A549 (cell line): ENCODE measurements at regions not wholly inside any gene's neighbourhood (a gene's known extent, or its start where the extent isn't known, plus 50 kb on each side); places are given as distances from the start of the nearest gene placed in this dataset.
"Not testable (repeated sequence)": the region's sequence is repeated elsewhere in the genome, so short reads cannot be mapped to it uniquely, and the experiment has no call there.

Experiments used
- ATAC-seq, 2 experiments: fragments of 200-7000 bp in 1 of 2; fragments of >200 bp in 1 of 2; cut with Nextera tagmentation in 1 of 2; cut with Tn5 transposase in 1 of 2; 3 replicates each; pipeline versions ENCODE4 v1.8.0 to v1.9.1; 2018 to 2020; ENCODE audit warnings: mild to moderate bottlenecking in 1 of 2, moderate library complexity in 1 of 2
- CTCF ChIA-PET: fragments of 300-600 bp; sonication (Branson Sonifier 250); formaldehyde crosslinking; extraction: SDS; loops from one replicate; lab custom pipeline; 2021; ENCODE audit warnings: antibody characterized with exemption, inconsistent platforms; lab: Yijun Ruan, JAX
- POLR2A ChIA-PET: fragments of 350-600 bp; formaldehyde crosslinking; extraction: SDS; loops from one replicate; lab custom pipeline; 2021; ENCODE audit warnings: antibody characterized with exemption, inconsistent platforms; lab: Yijun Ruan, JAX
- DNase-seq, 2 experiments: peaks; one replicate each; pipeline versions ENCODE4 v3.0.0 to v3.0.0-alpha.2; 2011 to 2016; ENCODE audit warnings: low read depth in 1 of 2, low spot score in 1 of 2
- FAIRE-seq: peaks from 2 replicates; lab custom pipeline; 2011; peaks lifted over from hg19 to GRCh38; lab: Jason Lieb, UNC
- H3K27ac ChIP-seq, 2 experiments: fragments of >200 bp; sonication (Bioruptor Twin); formaldehyde crosslinking; 3 replicates each; pipeline ENCODE4 v1.5.1; 2016 to 2017
- H3K4me1 ChIP-seq: fragments of >200 bp; sonication (Bioruptor Twin); formaldehyde crosslinking; 3 replicates; pipeline ENCODE4 v1.6.1; 2016
- H3K4me2 ChIP-seq: fragments of >200 bp; sonication (Bioruptor Twin); formaldehyde crosslinking; 3 replicates; pipeline ENCODE4 v1.6.1; 2016
- H3K4me3 ChIP-seq: fragments of >200 bp; sonication (Bioruptor Twin); formaldehyde crosslinking; 3 replicates; pipeline ENCODE4 v1.5.1; 2016
- H3K9me3 ChIP-seq: fragments of >200 bp; sonication (Bioruptor Twin); formaldehyde crosslinking; 3 replicates; pipeline ENCODE4 v1.6.1; 2016
- ATOH8 ChIP-seq: fragments of 250-450 bp; sonication (Bioruptor Pico); IDR thresholded peaks from 2 replicates; pipeline ENCODE4 v1.5.0; 2020; ENCODE audit warnings: low read depth, mild to moderate bottlenecking, moderate library complexity
- CBX2 ChIP-seq: fragments of 200-600 bp; sonication (generic); IDR thresholded peaks from 2 replicates; pipeline ENCODE4 v1.6.1; 2016; ENCODE audit warnings: low read depth, mild to moderate bottlenecking, borderline replicate concordance
- CEBPB ChIP-seq, 2 experiments: fragments of >200 bp in 1 of 2; sonication (Bioruptor Twin) in 1 of 2; formaldehyde crosslinking in 1 of 2; IDR thresholded peaks; 2 replicates each; pipeline ENCODE4 v1.6.1; 2012 to 2016
- CHD2 ChIP-seq: fragments of 150-350 bp; IDR thresholded peaks from 2 replicates; pipeline ENCODE4 v1.6.1; 2014; ENCODE audit warnings: low read length; ENCODE audit not compliant: partially characterized antibody
- CHD4 ChIP-seq: fragments of 200-600 bp; sonication (generic); IDR thresholded peaks from 2 replicates; pipeline ENCODE4 v1.6.1; 2016; ENCODE audit warnings: antibody characterized with exemption, mild to moderate bottlenecking, borderline replicate concordance
- E2F6 ChIP-seq: IDR thresholded peaks from 2 replicates; pipeline ENCODE4 v1.6.1; 2012; ENCODE audit warnings: low read depth, borderline replicate concordance
- EHF ChIP-seq: fragments of 250-450 bp; sonication (Bioruptor Pico); IDR thresholded peaks from 2 replicates; pipeline ENCODE4 v1.5.0; 2020; ENCODE audit warnings: mild to moderate bottlenecking
- HES2 ChIP-seq: fragments of >200 bp; sonication (Bioruptor Twin); formaldehyde crosslinking; IDR thresholded peaks from 2 replicates; pipeline ENCODE4 v1.6.1; 2016
- HOXB5 ChIP-seq: fragments of 250-450 bp; sonication (Bioruptor Pico); IDR thresholded peaks from 2 replicates; pipeline ENCODE4 v1.5.0; 2020; ENCODE audit warnings: mild to moderate bottlenecking, moderate library complexity
- KDM5A ChIP-seq: fragments of 200-600 bp; sonication (generic); IDR thresholded peaks from 2 replicates; pipeline ENCODE4 v1.6.1; 2016; ENCODE audit warnings: antibody characterized with exemption, mild to moderate bottlenecking
- MAFK ChIP-seq: fragments of 450-650 bp; IDR thresholded peaks from 2 replicates; pipeline ENCODE4 v1.6.1; 2014; ENCODE audit not compliant: partially characterized antibody
- MAZ ChIP-seq: fragments of 150-350 bp; IDR thresholded peaks from 2 replicates; pipeline ENCODE4 v1.6.1; 2014; ENCODE audit warnings: antibody characterized with exemption, low read depth, low read length, borderline replicate concordance
- NFE2L2 ChIP-seq: fragments of 150-350 bp; conservative IDR thresholded peaks from 2 replicates; pipeline ENCODE4 v1.6.1; 2014; ENCODE audit warnings: low read length
- NPAS2 ChIP-seq: fragments of 250-450 bp; sonication (Bioruptor Pico); IDR thresholded peaks from 2 replicates; pipeline ENCODE4 v1.8.0; 2022; ENCODE audit warnings: mild to moderate bottlenecking, moderate library complexity, borderline replicate concordance
- NR3C1 ChIP-seq: fragments of >200 bp; sonication (Bioruptor Twin); formaldehyde crosslinking; IDR thresholded peaks from 3 replicates; pipeline ENCODE4 v1.6.1; 2017
- POLR2AphosphoS2 ChIP-seq: conservative IDR thresholded peaks from 2 replicates; pipeline ENCODE4 v1.6.1; 2012; ENCODE audit warnings: low read length, improper control_type of control experiment, inconsistent platforms
- SMC3 ChIP-seq: fragments of >200 bp; sonication (Bioruptor Twin); formaldehyde crosslinking; IDR thresholded peaks from 3 replicates; pipeline ENCODE4 v1.6.1; 2018; ENCODE audit warnings: inconsistent platforms
- SREBF2 ChIP-seq: fragments of 450-650 bp; IDR thresholded peaks from 2 replicates; pipeline ENCODE4 v1.6.1; 2014; ENCODE audit warnings: mild to moderate bottlenecking, moderate library complexity
- TFCP2L1 ChIP-seq: fragments of 250-450 bp; sonication (Bioruptor Pico); IDR thresholded peaks from 2 replicates; pipeline ENCODE4 v1.5.0; 2021; ENCODE audit warnings: mild to moderate bottlenecking
- USF2 ChIP-seq: fragments of 450-650 bp; IDR thresholded peaks from 2 replicates; pipeline ENCODE4 v1.6.1; 2014; ENCODE audit warnings: antibody characterized with exemption
- ZC3H11A ChIP-seq: fragments of 450-650 bp; IDR thresholded peaks from 2 replicates; pipeline ENCODE4 v1.6.1; 2014; ENCODE audit warnings: antibody characterized with exemption, mild to moderate bottlenecking
- ZFP36 ChIP-seq: fragments of 450-650 bp; IDR thresholded peaks from 2 replicates; pipeline ENCODE4 v1.6.1; 2014; ENCODE audit warnings: borderline replicate concordance; ENCODE audit not compliant: partially characterized antibody
- WGBS: methylation state at CpG from one replicate; pipeline ENCODE4 v1.1.6; 2017; ENCODE audit errors: missing lambda C conversion rate; 5-methylcytosine and 5-hydroxymethylcytosine counted together

GRCh38 chr2:111533557-111534247 is 350.3 kb downstream of the ANAPC1 start:
- H3K27ac ChIP-seq = peak overlapping the region; percentile 21 to 56; a peak in 1 of 6 replicates
- DNase-seq, H3K4me3 ChIP-seq, CTCF ChIA-PET, H3K9me3 ChIP-seq, POLR2A ChIA-PET, FAIRE-seq: not testable (repeated sequence)
- H3K4me1 ChIP-seq = peaks cover 19% of the 10 kb centered on the region
- WGBS = 49% methylated on average over 8 of the region's 8 CpGs
- H3K4me2 ChIP-seq = peak overlapping the region; percentile 38; the same call in 1 of the 3 replicates
- ATAC-seq = peak; percentile 52 to 64; a peak in 4 of 6 replicates

GRCh38 chr2:111534910-111535352 is 349.1 kb downstream of the ANAPC1 start:
- no peak overlapping the region for H3K4me3 ChIP-seq
- no peak for FAIRE-seq
- no peak for ATAC-seq
- peak overlapping the region in 1 of 2 experiments; percentile 41; a peak in 3 of 6 replicates for H3K27ac ChIP-seq
- DNase-seq = no peak
- ChIA-PET CTCF (no interaction called here), POLR2A (no interaction called here)
- H3K4me2 ChIP-seq = peak overlapping the region; percentile 12; the same call in 1 of the 3 replicates
- WGBS = 79% methylated on average over 4 of the region's 4 CpGs
- peaks cover 19% of the 10 kb centered on the region for H3K4me1 ChIP-seq
- H3K9me3 ChIP-seq = no peaks in the 10 kb centered on the region
- TF ChIP-seq TFCP2L1 (no peak), ATOH8 (no peak), NFE2L2 (no peak), EHF (CRISPR knock-in tag) (no peak), NR3C1 (no peak), USF2 (no peak), CEBPB (IDR thresholded peaks at IDR 0.05) (no peak), POLR2AphosphoS2 (no peak), SMC3 (no peak), E2F6 (no peak), ZC3H11A (no peak), KDM5A (no peak), HES2 (no peak), ZFP36 (no peak), HOXB5 (CRISPR knock-in tag) (no peak), SREBF2 (no peak), CHD2 (no peak), MAZ (no peak), MAFK (no peak), NPAS2 (CRISPR knock-in tag) (no peak)

GRCh38 chr2:111535404-111535803 is 348.6 kb downstream of the ANAPC1 start:
- no peak for ATAC-seq
- TF ChIP-seq TFCP2L1 (no peak), ATOH8 (no peak), CBX2 (no peak), USF2 (peak; percentile 38; the same call in 1 of the 2 replicates), E2F6 (no peak), CHD4 (no peak)
- peak overlapping the region in 1 of 2 experiments; percentile 41; a peak in 2 of 6 replicates for H3K27ac ChIP-seq
- no peak overlapping the region for H3K4me3 ChIP-seq
- 77% methylated on average over 1 of the region's 1 CpG for WGBS
- H3K9me3 ChIP-seq = no peaks in the 10 kb centered on the region
- no peak for DNase-seq
- peaks cover 19% of the 10 kb centered on the region for H3K4me1 ChIP-seq
- FAIRE-seq = no peak
- CTCF ChIA-PET = no interaction called here
- peak overlapping the region; percentile 12; the same call in 1 of the 3 replicates for H3K4me2 ChIP-seq
- POLR2A ChIA-PET = no interaction called here
